HepG2 (cell line): ENCODE measurements at regions not wholly inside any gene's neighbourhood (a gene's known extent, or its start where the extent isn't known, plus 50 kb on each side); places are given as distances from the start of the nearest gene placed in this dataset.

Experiments used
- ATAC-seq: fragments of 200-7000 bp; cut with Tn5 transposase; 3 replicates; pipeline ENCODE4 v1.9.1; 2020; ENCODE audit warnings: mild to moderate bottlenecking, moderate library complexity
- BruUV-seq: library from RNA; stranded (reverse); fragments of 400-500 nt; replicated peaks from 2 replicates; lab custom pipeline; 2021; lab: Mats Ljungman, UMichigan
- CTCF ChIA-PET: fragments of 300-600 bp; formaldehyde crosslinking; extraction: SDS; loops from one replicate; lab custom pipeline; 2021; ENCODE audit warnings: low total read pairs, inconsistent platforms, low intra/inter-chr PET ratio; lab: Yijun Ruan, JAX
- POLR2A ChIA-PET: fragments of 350-600 bp; sonication (Branson Sonifier 250); formaldehyde crosslinking; loops from one replicate; lab custom pipeline; 2020; ENCODE audit warnings: antibody characterized with exemption, inconsistent platforms; lab: Yijun Ruan, JAX
- DNase-seq: peaks from one replicate; pipeline ENCODE4 v3.0.0-alpha.2; 2015; ENCODE audit warnings: low spot score
- FAIRE-seq: peaks from 3 replicates; lab custom pipeline; 2011; peaks lifted over from hg19 to GRCh38; lab: Jason Lieb, UNC
- H2AFZ ChIP-seq: one replicate; pipeline ENCODE4 v1.6.1; 2011; ENCODE audit warnings: low read length, inconsistent platforms
- H3K27ac ChIP-seq: fragments of 300-600 bp; 3 replicates; pipeline ENCODE4 v1.8.0; 2011; ENCODE audit warnings: mixed run types, mild to moderate bottlenecking, mixed read lengths, low read length, inconsistent platforms; ENCODE audit not compliant: insufficient read depth; ENCODE audit errors: extremely low read length
- H3K27me3 ChIP-seq, 2 experiments: fragments of 200-600 bp in 1 of 2; 2 replicates in 1 of 2; 3 replicates in 1 of 2; pipeline versions ENCODE4 v1.6.0 to v1.8.0; 2011; ENCODE audit warnings: low read length in 2 of 2, mild to moderate bottlenecking in 2 of 2, moderate library complexity in 2 of 2, inconsistent platforms in 1 of 2; ENCODE audit not compliant: insufficient read depth in 2 of 2, control insufficient read depth in 1 of 2
- H3K36me3 ChIP-seq, 2 experiments: fragments of 200-600 bp in 1 of 2; replicated peaks in 1 of 2; 2 replicates in 1 of 2; 3 replicates in 1 of 2; pipeline versions ENCODE4 v1.5.1 to v1.8.0; 2011; ENCODE audit warnings: low read length in 2 of 2, inconsistent platforms in 1 of 2; ENCODE audit not compliant: insufficient read depth in 2 of 2, control insufficient read depth in 1 of 2
- H3K4me1 ChIP-seq: 2 replicates; pipeline ENCODE4 v1.5.1; 2012; ENCODE audit warnings: low read length, inconsistent platforms; ENCODE audit not compliant: insufficient read depth
- H3K4me2 ChIP-seq: 2 replicates; pipeline ENCODE4 v1.6.0; 2011; ENCODE audit warnings: low read depth, low read length, inconsistent platforms
- H3K4me3 ChIP-seq, 3 experiments: fragments of 200-600 bp in 1 of 3; sonication (generic), shearing (Covaris generic) in 1 of 3; replicated peaks in 1 of 3; 2 replicates each; pipeline ENCODE4 v1.5.1; 2011 to 2016; ENCODE audit warnings: low read length in 3 of 3, inconsistent platforms in 2 of 3, low read depth in 2 of 3, mild to moderate bottlenecking in 2 of 3, control low read depth in 1 of 3, mixed read lengths in 1 of 3; ENCODE audit not compliant: insufficient read depth in 1 of 3
- H3K79me2 ChIP-seq: one replicate; pipeline ENCODE4 v1.6.1; 2011; ENCODE audit warnings: low read length, inconsistent platforms; ENCODE audit not compliant: insufficient read depth
- H3K9ac ChIP-seq: 2 replicates; pipeline ENCODE4 v1.6.0; 2011; ENCODE audit warnings: mild to moderate bottlenecking, low read depth, low read length, inconsistent platforms; ENCODE audit not compliant: insufficient read depth
- H3K9me3 ChIP-seq: 2 replicates; pipeline ENCODE4 v1.5.1; 2012; ENCODE audit warnings: mild to moderate bottlenecking, low read length
- H4K20me1 ChIP-seq: 2 replicates; pipeline ENCODE4 v1.6.0; 2011; ENCODE audit warnings: inconsistent platforms, mild to moderate bottlenecking, low read length, moderate library complexity; ENCODE audit not compliant: insufficient read depth
- HNRNPH1 ChIP-seq: fragments of 200-400 bp; formaldehyde crosslinking; optimal IDR thresholded peaks from 2 replicates; pipeline ENCODE3; 2017; ENCODE audit warnings: mild to moderate bottlenecking, low read depth, low read length
- PATZ1 ChIP-seq: sonication (generic); formaldehyde crosslinking; IDR thresholded peaks from 2 replicates; pipeline ENCODE4 v1.4.0; 2020; ENCODE audit warnings: missing genetic modification reagents
- PHF20 ChIP-seq: sonication (generic); formaldehyde crosslinking; IDR thresholded peaks from 2 replicates; pipeline ENCODE4 v1.5.0; 2020; ENCODE audit warnings: mild to moderate bottlenecking, missing genetic modification reagents
- RBM22 ChIP-seq: fragments of 200-400 bp; formaldehyde crosslinking; optimal IDR thresholded peaks from 2 replicates; pipeline ENCODE3; 2017; ENCODE audit warnings: mild to moderate bottlenecking, low read length, moderate library complexity
- SALL1 ChIP-seq: sonication (generic); formaldehyde crosslinking; IDR thresholded peaks from 2 replicates; pipeline ENCODE4 v1.8.0; 2022; ENCODE audit warnings: mild to moderate bottlenecking, missing genetic modification reagents
- SRF ChIP-seq: IDR thresholded peaks from 2 replicates; pipeline ENCODE4 v1.6.1; 2011; ENCODE audit warnings: mild to moderate bottlenecking, low read depth, low read length, moderate library complexity
- TBX3 ChIP-seq: fragments of 450-650 bp; IDR thresholded peaks from 2 replicates; pipeline ENCODE4 v1.6.1; 2017; ENCODE audit warnings: antibody characterized with exemption, mild to moderate bottlenecking, inconsistent platforms, borderline replicate concordance
- YEATS2 ChIP-seq: sonication (generic); formaldehyde crosslinking; IDR thresholded peaks from 2 replicates; pipeline ENCODE4 v1.4.0; 2020; ENCODE audit warnings: missing genetic modification reagents, borderline replicate concordance
- ZNF800 ChIP-seq: sonication (generic); formaldehyde crosslinking; IDR thresholded peaks from 2 replicates; pipeline ENCODE4 v1.4.0; 2020; ENCODE audit warnings: missing genetic modification reagents
- WGBS: methylation state at CpG from one replicate; pipeline ENCODE4 v1.1.6; 2017; ENCODE audit warnings: low lambda C conversion rate; 5-methylcytosine and 5-hydroxymethylcytosine counted together
- in situ Hi-C: cut with HindIII; loops from 2 replicates; pipeline ENCODE4 v1.10.0; 2017; ENCODE audit warnings: low pct_unique_long_range_greater_than_20kb; ENCODE audit not compliant: extremely low pct_ligation_motif_present
- intact Hi-C: fragments of 100-400 bp; cut with micrococcal nuclease; formaldehyde crosslinking; loops from one replicate; pipeline ENCODE4 v1.10.0; 2022; ENCODE audit not compliant: unreplicated experiment

- TF ChIP-seq YEATS2 (no peak), PATZ1 (CRISPR knock-in tag) (no peak), HNRNPH1 (no peak)
These were observed 77.0 kb upstream of the IFNAR2 start (continued) for GRCh38 chr21:33152732-33153130.

GRCh38 chr21:33155005-33155404 lies 74.7 kb upstream of the IFNAR2 start:
- H3K36me3 ChIP-seq: no peaks in the 10 kb centered on the region
- POLR2A ChIA-PET: no interaction called here
- TF ChIP-seq TBX3 (no peak), SRF (no peak), RBM22 (no peak), SALL1 (CRISPR knock-in tag) (no peak), ZNF800 (no peak), PHF20 (CRISPR knock-in tag) (no peak)
- BruUV-seq: no TSS peak
- peaks cover 5 to 28% of the 10 kb centered on the region in 2 experiments; a peak in 4 of 5 replicates for H3K27me3 ChIP-seq
- no peaks in the 10 kb centered on the region for H3K4me1 ChIP-seq
- ATAC-seq (no peak), DNase-seq (no peak), FAIRE-seq (no peak)
- H3K27ac ChIP-seq: no peak overlapping the region
- no peaks in the 10 kb centered on the region for H3K79me2 ChIP-seq
- intact Hi-C loops: no loop called here
- no peak overlapping the region for H3K4me3 ChIP-seq
- no peaks in the 10 kb centered on the region for H4K20me1 ChIP-seq
- CTCF ChIA-PET: no interaction called here
- H2AFZ ChIP-seq: no peak overlapping the region
- H3K9ac ChIP-seq: no peak overlapping the region
- in situ Hi-C loops: no loop called here
- no peak overlapping the region for H3K4me2 ChIP-seq
- 16% methylated on average over 1 of the region's 1 CpG for WGBS
- no peaks in the 10 kb centered on the region; the same call in 1 of the 2 replicates for H3K9me3 ChIP-seq
